Retinal pigment epithelial cell (primary cell): ENCODE measurements at regions not wholly inside any gene's neighbourhood (a gene's known extent, or its start where the extent isn't known, plus 50 kb on each side); places are given as distances from the start of the nearest gene placed in this dataset.
A peak's percentile ranks its signal among the peaks of the same experiment; 100 is the strongest.

Experiments used
- DNase-seq: peaks from one replicate; pipeline ENCODE4 v3.0.0-alpha.2; 2010; ENCODE audit warnings: low read depth
- H3K4me3 ChIP-seq: 2 replicates; pipeline ENCODE4 v1.5.1; 2011; ENCODE audit warnings: mild to moderate bottlenecking, low read length, control low read depth, moderate library complexity
- CTCF ChIP-seq: conservative IDR thresholded peaks from 2 replicates; pipeline ENCODE4 v1.5.1; 2011; ENCODE audit warnings: low read depth, low read length, control low read depth, inconsistent platforms

- H3K4me3 ChIP-seq = no peak overlapping the region
- TF ChIP-seq CTCF = no peak
- peak; percentile 17 for DNase-seq
Measured at GRCh38 chr17:12548558-12548957, 117.1 kb upstream of the MYOCD start.

GRCh38 chr17:12549499-12550041 lies 116.1 kb upstream of the MYOCD start:
- TF ChIP-seq CTCF = no peak
- H3K4me3 ChIP-seq = peak overlapping the region; percentile 26
- peak; percentile 89 for DNase-seq

- no peak overlapping the region for H3K4me3 ChIP-seq
- no peak for DNase-seq
- no peak for TF ChIP-seq CTCF
Measured at GRCh38 chr17:12553625-12554024, 112.1 kb upstream of the MYOCD start.

- H3K4me3 ChIP-seq = no peak overlapping the region
- TF ChIP-seq CTCF = no peak
- no peak for DNase-seq
Measured at GRCh38 chr17:12554251-12554650, 111.4 kb upstream of the MYOCD start.

- no peak for DNase-seq
- TF ChIP-seq CTCF = no peak
- H3K4me3 ChIP-seq = no peak overlapping the region
Measured at GRCh38 chr17:12566291-12566690, 99.4 kb upstream of the MYOCD start.

GRCh38 chr17:12567077-12568053 lies 98.3 kb upstream of the MYOCD start:
- no peak overlapping the region for H3K4me3 ChIP-seq

More at GRCh38 chr17:12567077-12568053, 98.3 kb upstream of the MYOCD start:
- DNase-seq = no peak
- no peak for TF ChIP-seq CTCF
